Colon (tissue), 2 donors: ENCODE measurements at regions not wholly inside any gene's neighbourhood (a gene's known extent, or its start where the extent isn't known, plus 50 kb on each side); places are given as distances from the start of the nearest gene placed in this dataset.
"Not testable (repeated sequence)": the region's sequence is repeated elsewhere in the genome, so short reads cannot be mapped to it uniquely, and the experiment has no call there.

Experiments
- FAIRE-seq: peaks from 2 replicates; lab custom pipeline; 2012; peaks lifted over from hg19 to GRCh38; lab: Jason Lieb, UNC
- donor health status: control.
- donor health status: control.

GRCh38 chr6:6869094-6869493, 238.7 kb upstream of the RREB1 start:
- FAIRE-seq = no peak

DNA sequence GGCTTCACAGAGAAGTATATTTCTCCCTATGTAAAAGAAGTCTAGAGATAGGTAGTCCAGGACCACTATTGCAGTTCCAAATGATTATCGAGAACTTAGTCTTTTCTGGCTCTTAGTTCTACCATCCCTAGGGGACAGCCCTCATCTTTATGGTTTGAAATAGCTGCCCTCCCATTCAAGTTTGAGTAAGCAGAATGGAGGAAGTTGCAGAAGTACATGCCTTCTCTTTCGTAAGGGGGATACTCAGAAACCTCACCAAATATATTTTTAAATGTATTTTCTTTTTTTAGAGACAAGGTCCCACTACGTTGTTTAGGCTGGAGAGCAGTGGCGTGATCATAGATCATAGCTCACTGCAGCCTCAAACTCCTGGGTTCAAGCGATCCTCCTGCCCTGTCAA, 236.8 kb upstream of the RREB1 start:
- no peak for FAIRE-seq

DNA sequence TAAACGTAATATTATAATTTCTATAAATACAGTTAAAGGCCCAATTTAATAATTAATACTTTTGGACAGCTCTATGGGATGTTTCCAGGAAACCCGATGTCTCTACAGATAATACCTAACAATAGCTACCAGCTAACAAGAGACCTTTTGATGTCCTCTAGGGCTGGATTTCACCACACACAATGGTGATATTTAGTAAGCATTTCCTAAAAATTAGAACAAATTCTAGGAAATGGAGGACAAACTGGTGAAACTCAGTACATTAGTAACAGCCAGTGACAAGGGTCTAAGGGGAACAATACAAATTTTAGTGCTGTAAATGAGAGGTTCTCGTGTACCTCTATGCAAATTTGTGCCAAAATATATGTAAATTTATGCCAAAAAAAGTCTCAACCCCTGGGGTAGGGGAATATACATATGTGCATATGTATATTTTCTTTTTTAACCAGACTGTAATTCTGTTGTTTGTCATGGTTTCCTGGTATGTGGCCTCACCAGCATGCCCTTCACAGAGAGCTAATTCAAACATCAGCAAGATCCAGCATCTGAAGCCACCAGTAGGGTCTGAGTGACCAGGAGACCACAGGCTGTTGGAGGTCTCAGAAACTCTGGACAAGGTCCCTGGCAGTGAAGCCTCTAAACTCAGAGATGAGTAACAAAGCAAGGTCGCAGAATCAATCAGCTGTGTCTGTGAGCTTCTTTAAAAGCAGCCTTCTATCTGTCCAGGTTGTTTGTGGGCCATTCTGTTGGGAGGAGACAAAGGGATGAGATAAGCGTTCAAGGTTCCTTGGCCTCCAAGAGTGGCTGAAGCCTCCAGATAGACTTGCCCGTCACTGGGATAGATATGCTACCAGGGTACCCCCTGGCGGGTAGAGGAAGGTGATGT, 235.1 kb upstream of the RREB1 start:
- no peak for FAIRE-seq

DNA sequence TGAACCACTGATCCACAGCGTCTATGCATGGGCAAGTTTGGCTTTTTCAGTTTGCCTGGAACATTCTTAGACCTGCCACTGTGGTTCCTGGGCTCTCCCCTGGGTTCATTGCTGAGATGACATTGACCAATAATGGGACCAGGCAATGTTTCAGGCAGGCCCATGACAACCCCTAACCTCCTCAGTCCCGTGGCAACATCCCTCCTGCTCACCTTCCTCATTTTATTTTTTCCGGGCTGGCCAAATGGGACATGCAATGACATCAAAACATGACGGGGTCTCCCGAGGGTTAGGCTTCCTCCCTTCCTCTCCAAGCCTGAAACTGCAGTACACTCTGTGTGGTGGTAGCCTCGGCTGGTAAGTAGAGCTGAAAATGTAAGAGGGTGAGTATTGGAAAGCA, 234.0 kb upstream of the RREB1 start:
- FAIRE-seq = no peak

- FAIRE-seq = no peak
Observed at GRCh38 chr6:6875818-6876470, 231.8 kb upstream of the RREB1 start.

GRCh38 chr6:6877792-6878191, 230.0 kb upstream of the RREB1 start:
- FAIRE-seq = not testable (repeated sequence)

GRCh38 chr6:6878887-6879585, 228.7 kb upstream of the RREB1 start:
- FAIRE-seq = no peak

DNA sequence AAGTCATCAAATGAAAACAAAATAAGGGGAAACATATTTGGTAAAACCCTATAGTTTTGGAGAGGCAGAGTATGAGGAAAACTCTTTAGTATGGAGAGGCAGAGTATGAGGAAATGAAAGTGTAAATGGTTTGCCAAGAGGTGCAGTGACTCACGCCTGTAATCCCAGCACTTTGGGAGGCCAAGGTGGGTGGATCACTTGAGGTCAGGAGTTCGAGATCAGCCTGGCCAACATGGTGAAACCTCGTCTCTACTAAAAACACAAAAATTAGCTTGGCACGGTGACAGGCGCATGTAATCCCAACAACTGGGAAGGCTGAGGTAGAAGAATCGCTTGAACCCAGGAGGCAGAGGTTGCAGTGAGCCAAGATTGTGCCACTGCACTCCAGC, 228.2 kb upstream of the RREB1 start:
- FAIRE-seq = not testable (repeated sequence)

DNA sequence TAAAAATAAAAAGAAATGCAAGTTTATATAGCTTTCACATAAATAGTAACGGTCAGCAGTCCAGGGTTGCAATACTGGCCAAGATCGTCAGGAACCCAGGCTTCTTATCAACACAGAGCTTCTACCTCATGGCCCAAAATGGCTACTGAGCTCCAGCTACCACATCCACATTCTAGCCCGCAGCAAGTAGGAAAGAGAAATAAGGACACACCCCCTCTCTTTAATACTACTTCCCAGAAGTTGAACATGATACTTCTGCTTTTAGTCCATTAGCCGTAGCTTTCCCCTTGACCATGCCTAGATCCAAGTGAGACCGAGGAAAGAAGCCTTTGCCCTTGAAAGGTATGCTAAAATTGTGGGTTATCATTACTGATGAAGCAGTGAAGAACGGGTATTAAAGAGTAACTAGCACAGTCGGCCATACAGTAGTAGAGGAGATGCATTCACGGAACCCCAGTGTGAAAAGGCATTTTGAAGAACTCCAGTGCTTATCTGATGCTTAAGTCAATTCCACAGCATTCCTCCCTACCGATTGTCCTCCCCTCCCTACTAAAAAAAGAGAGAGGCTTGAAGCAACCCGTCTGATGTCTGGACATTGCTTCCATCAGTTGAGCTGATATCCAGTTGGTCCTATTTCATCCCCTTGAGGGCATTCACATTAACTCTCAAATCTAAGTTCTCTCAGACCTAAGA, 226.9 kb upstream of the RREB1 start:
- FAIRE-seq = no peak

GRCh38 chr6:6881438-6882225, 226.1 kb upstream of the RREB1 start:
- FAIRE-seq = no peak

DNA sequence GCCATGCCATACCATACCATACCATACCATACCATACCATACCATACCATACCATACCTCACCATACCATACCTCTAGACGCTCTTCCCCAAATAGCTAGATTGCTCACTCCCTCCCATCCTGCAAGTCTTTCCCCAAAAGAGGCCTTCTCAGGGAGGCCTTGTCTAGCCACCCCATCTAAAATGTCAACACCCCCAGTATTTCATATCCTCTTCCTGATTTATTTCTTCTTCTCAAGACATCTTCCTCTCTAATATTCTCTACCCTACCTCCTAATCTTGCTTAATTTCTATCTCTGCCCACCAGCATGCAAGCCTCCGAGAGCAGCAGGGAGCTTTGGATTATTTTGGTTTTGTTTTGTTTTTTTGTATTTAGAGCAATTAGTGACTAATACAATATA, 225.2 kb upstream of the RREB1 start:
- FAIRE-seq = no peak

DNA sequence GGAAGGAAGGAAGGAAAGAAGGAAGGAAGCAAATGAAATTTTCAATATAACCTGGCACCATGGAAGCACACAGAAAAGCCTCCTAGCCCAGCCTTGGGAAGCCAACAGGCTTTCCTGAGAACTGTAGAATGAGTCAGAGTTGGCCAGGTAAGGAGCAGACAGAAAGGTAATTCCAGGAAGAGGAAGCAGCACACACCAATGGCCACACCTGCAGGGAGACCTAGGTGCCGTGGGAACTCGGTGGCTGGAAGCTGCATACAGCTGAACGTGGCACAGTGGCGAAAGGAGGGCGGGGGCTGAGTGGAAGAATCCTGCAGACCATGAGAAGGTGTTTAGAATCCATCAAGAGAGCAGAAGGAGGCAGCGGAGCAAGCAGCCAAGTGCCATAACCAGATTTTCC, 224.8 kb upstream of the RREB1 start:
- FAIRE-seq = no peak

DNA sequence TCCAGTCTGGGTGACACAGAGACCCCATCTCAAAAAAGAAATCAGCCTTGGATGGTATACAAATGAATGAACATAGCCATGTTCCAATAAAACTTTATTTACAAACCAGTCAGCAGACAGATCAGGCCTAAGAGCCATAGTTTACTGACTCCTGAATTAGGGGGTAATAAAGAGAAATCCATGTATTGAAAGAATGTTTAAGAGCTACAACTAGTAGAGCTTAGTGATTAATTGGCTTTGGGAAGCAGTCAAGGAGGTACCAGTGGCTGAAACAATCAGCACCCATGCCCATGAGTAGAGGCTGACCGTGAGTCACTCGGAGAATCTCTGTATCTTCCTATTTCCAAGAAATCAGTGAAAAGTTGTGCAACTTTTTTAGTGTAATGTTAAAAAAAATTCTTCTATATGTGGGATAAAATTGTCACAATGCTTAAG, 223.6 kb upstream of the RREB1 start:
- no peak for FAIRE-seq

DNA sequence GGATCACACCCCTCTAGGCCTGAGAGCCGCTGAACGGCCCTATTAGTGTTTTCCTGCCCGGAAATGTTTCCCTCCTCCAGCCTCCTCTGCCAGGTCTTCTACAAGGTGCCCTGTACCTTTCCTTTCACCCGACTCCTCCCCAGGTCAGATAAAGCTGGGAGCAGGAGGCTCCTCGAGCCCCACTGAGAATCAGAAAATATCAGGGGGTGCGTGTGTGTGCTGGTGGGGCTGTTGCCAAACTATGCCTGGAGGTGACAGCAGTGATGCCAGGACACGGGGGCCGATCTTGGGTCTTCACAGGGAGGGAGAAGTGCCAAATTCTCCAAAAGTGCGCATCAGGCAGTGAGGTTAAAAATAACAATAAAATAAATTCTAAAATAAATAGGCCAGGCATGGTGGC, 222.8 kb upstream of the RREB1 start:
- no peak for FAIRE-seq

- no peak for FAIRE-seq
Observed at GRCh38 chr6:6885521-6886170, 222.1 kb upstream of the RREB1 start.

DNA sequence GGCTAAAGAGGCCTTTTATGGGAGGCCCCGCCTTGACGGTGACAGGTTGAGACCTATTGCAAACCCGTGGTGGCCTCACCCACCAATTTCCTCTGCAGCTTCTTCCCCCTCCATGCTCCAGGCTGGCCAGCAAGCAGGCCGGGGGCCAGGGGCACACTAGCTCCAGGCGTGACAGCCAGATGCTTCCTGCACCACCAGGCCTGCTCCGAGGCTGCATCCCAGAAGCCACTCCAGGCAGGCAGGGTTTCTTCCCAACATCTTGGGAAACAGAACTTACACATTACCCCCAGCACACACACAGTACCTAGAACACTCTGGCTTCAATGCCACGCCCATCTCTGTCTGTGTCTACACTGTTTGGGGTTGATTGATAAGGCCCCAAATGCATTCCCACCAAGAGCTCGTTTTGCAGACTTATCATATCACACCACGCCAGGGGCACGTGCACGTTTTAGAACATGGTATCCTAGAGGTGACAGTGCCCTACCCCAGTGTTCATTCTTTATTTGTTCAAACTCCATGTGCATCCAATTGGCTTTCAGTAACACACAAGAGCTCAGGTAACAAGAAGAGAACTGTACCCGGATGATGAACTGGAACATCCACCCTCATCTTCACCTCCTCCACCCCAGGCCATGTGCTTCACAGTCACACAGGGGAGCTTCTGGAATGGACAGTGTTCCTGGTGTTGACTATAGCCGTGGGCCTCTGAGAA, 221.4 kb upstream of the RREB1 start:
- no peak for FAIRE-seq

DNA sequence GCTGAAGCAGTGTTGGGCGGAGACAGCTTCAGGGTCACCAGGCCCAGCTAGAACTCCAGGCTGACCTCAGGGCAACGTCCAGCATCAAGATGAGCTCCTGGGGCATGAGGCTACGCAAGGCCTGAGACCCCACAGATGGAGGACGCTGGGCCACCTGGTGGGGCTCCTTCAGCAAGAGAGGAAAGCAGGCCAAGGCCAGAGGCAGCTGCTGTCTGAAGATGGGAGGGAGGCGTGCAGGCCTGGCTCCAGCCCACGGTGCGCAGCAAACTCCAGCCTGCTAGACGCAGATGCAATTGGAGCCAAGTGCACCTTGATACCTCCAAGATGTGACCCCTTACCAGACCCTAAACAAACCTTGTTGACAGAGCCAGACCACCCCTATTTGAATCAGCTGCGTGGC, 220.9 kb upstream of the RREB1 start:
- FAIRE-seq = no peak

- no peak for FAIRE-seq
Observed at GRCh38 chr6:6889601-6890000, 218.2 kb upstream of the RREB1 start.

DNA sequence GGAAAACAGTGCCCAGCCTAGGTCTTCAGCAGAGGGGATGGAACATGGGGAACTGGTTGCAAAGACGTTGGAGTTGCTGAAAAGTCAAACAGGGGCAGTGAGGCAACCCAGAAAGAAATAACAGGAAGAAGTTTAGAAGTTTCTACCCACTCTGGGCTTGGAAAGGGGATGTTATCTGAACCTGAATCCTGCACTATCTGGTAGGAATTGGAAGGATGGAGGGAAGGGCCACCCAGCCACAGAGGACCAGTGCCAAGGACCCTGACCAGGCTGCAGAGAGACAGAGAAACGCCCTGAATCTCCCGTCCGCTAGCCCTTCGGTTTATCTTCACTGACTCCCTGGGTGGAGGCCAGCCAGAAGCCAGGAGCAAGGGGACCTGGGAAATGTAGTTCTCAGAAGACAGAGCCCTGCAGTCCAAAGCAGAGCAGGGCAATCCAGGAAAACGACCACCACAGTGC, 217.3 kb upstream of the RREB1 start:
- no peak for FAIRE-seq

DNA sequence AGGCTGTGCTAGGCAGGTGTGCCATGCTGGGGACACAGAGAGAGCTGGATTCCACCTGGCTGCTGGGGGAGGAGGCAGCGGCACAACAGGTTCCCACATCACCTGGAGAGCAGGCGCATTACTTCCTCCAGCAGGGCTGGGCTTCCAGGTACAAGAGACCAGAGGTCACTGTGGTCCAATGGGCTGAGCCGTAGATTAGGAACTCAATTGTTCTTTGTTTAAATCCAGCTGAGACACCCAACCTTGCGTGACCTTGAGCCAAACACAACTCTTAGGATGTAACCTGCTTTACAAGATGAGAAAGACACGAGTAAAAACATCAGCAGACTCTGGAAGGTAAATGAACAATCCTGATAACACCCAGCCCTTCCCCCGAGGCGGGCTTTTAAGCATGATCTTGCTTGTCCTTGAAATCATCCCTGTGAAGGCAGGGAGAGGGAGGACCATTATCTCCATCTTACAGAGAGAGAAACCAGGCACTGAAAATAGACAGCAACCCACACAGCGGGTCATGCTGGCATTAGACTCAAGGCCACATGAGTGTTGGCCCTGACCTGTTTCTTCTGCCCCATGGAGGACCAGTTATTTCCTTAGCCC, 216.5 kb upstream of the RREB1 start:
- no peak for FAIRE-seq
